ENCODE measurements at regions not wholly inside any gene's neighbourhood (a gene's known extent, or its start where the extent isn't known, plus 50 kb on each side); places are given as distances from the start of the nearest gene placed in this dataset.

GRCh38 chr3:16058521-16058920, 116.0 kb upstream of the GALNT15 start:
- Histone ChIP-seq H3K4me3 (no peak overlapping the region), H3K27ac (no peak overlapping the region), H3K4me1 (replicated peaks in 1 of 2) (no peaks in the 10 kb centered on the region)
- in situ Hi-C loops (cut with MboI; ENCODE audit: low pct_unique_long_range_greater_than_20kb in 2 of 9, low sequenced_read_pairs in 9 of 9, unreplicated experiment in 9 of 9) = loop anchor here in 2 of 9 experiments (10.0 to 25.0 kb wide), 2 partner anchors 116 to 129 kb away; partner anchors contain the start of gene GALNT15 (in 1 of the 2)
- WGBS, 10 experiments = 38 to 100% (median 80%) methylated on average over 1 of the region's 1 CpG; no CpG with 5 or more reads in 5 of the 10 experiments
- no peak for ATAC-seq (replicated peaks in 6 of 8)

GRCh38 chr3:16059081-16059537, 115.4 kb upstream of the GALNT15 start:
- H3K27ac ChIP-seq = no peak overlapping the region
- H3K4me3 ChIP-seq = no peak overlapping the region
- peak in 1 of 8 experiments; percentile 42 for ATAC-seq (replicated peaks in 6 of 8)
- H3K4me1 ChIP-seq (replicated peaks in 1 of 2) = no peaks in the 10 kb centered on the region
- in situ Hi-C loops (cut with MboI; ENCODE audit: low pct_unique_long_range_greater_than_20kb in 2 of 9, low sequenced_read_pairs in 9 of 9, unreplicated experiment in 9 of 9) = loop anchor here in 2 of 9 experiments (10.0 to 25.0 kb wide), 2 partner anchors 116 to 128 kb away; partner anchors contain the start of gene GALNT15 (in 1 of the 2)
- WGBS, 10 experiments = 74 to 100% (median 89%) methylated on average over 1 to 3 of the region's 5 CpGs; no CpG with 5 or more reads in 4 of the 10 experiments

- H3K27ac ChIP-seq = no peak overlapping the region
- peaks cover 0 to 2% of the 10 kb centered on the region in 2 donors for H3K4me1 ChIP-seq (replicated peaks in 1 of 2)
- WGBS, 10 experiments = 0 to 100% (median 60%) methylated on average over 1 to 2 of the region's 2 CpGs; no CpG with 5 or more reads in 1 of the 10 experiments
- in situ Hi-C loops (cut with MboI; ENCODE audit: low pct_unique_long_range_greater_than_20kb in 2 of 9, low sequenced_read_pairs in 9 of 9, unreplicated experiment in 9 of 9) = loop anchor here in 2 of 9 experiments (10.0 to 25.0 kb wide), 2 partner anchors 115 to 127 kb away; partner anchors contain the start of gene GALNT15 (in 1 of the 2)
- H3K4me3 ChIP-seq = no peak overlapping the region
- ATAC-seq (replicated peaks in 6 of 8) = peak in 2 of 8 experiments; percentile 10 to 15
These were observed 114.6 kb upstream of the GALNT15 start for GRCh38 chr3:16059711-16060357.

- peaks cover 0 to 5% of the 10 kb centered on the region in 2 donors for H3K4me1 ChIP-seq (replicated peaks in 1 of 2)
- ATAC-seq (replicated peaks in 6 of 8) = peak in 6 of 8 experiments; percentile 46 to 82 (median 76)
- no peak overlapping the region for H3K4me3 ChIP-seq
- no peak overlapping the region for H3K27ac ChIP-seq
- in situ Hi-C loops (cut with MboI; ENCODE audit: low pct_unique_long_range_greater_than_20kb in 2 of 9, low sequenced_read_pairs in 9 of 9, unreplicated experiment in 9 of 9) = loop anchor here in 1 of 9 experiments (25.0 kb wide), 1 partner anchor 127 kb away; no protein-coding TSS in a partner anchor
- 0 to 77% (median 35%) methylated on average over 1 to 3 of the region's 4 CpGs; no CpG with 5 or more reads in 2 of the 10 experiments for WGBS, 10 experiments
These were observed 114.1 kb upstream of the GALNT15 start for GRCh38 chr3:16060358-16060852.

- Histone ChIP-seq H3K4me3 (no peak overlapping the region), H3K4me1 (replicated peaks in 1 of 2) (peaks cover 0 to 5% of the 10 kb centered on the region in 2 donors), H3K27ac (no peak overlapping the region)
- 0 to 80% (median 67%) methylated on average over 1 of the region's 1 CpG; no CpG with 5 or more reads in 3 of the 10 experiments for WGBS, 10 experiments
- in situ Hi-C loops (cut with MboI; ENCODE audit: low pct_unique_long_range_greater_than_20kb in 2 of 9, low sequenced_read_pairs in 9 of 9, unreplicated experiment in 9 of 9) = loop anchor here in 1 of 9 experiments (25.0 kb wide), 1 partner anchor 126 kb away; no protein-coding TSS in a partner anchor
- ATAC-seq (replicated peaks in 6 of 8) = peak in 3 of 8 experiments; percentile 26 to 51 (median 34)
These were observed 113.5 kb upstream of the GALNT15 start for GRCh38 chr3:16060945-16061344.

- Histone ChIP-seq H3K27ac (no peak overlapping the region), H3K4me1 (replicated peaks in 1 of 2) (peaks cover 0 to 5% of the 10 kb centered on the region in 2 donors), H3K4me3 (no peak overlapping the region)
- 24 to 100% (median 83%) methylated on average over 1 to 2 of the region's 2 CpGs; no CpG with 5 or more reads in 3 of the 10 experiments for WGBS, 10 experiments
- in situ Hi-C loops (cut with MboI; ENCODE audit: low pct_unique_long_range_greater_than_20kb in 2 of 9, low sequenced_read_pairs in 9 of 9, unreplicated experiment in 9 of 9) = loop anchor here in 1 of 9 experiments (25.0 kb wide), 1 partner anchor 126 kb away; no protein-coding TSS in a partner anchor
- ATAC-seq (replicated peaks in 6 of 8) = no peak
These were observed 113.0 kb upstream of the GALNT15 start for GRCh38 chr3:16061491-16061890.

- ATAC-seq (replicated peaks in 6 of 8) = no peak
These were observed 110.9 kb upstream of the GALNT15 start for GRCh38 chr3:16063603-16064002.

GRCh38 chr3:16064642-16065414, 109.7 kb upstream of the GALNT15 start:
- ATAC-seq (replicated peaks in 6 of 8) = peak in 5 of 8 experiments; percentile 5 to 53 (median 24)
- WGBS, 10 experiments = 49 to 100% (median 88%) methylated on average over 1 to 3 of the region's 3 CpGs; no CpG with 5 or more reads in 3 of the 10 experiments

More at GRCh38 chr3:16063603-16064002, 110.9 kb upstream of the GALNT15 start:
- H3K4me3 ChIP-seq = no peak overlapping the region
- in situ Hi-C loops (cut with MboI; ENCODE audit: low pct_unique_long_range_greater_than_20kb in 2 of 9, low sequenced_read_pairs in 9 of 9, unreplicated experiment in 9 of 9) = loop anchor here in 1 of 9 experiments (25.0 kb wide), 1 partner anchor 124 kb away; no protein-coding TSS in a partner anchor
- 33 to 100% (median 60%) methylated on average over 1 of the region's 2 CpGs; no CpG with 5 or more reads in 5 of the 10 experiments for WGBS, 10 experiments
- H3K27ac ChIP-seq = no peak overlapping the region
- peaks cover 0 to 5% of the 10 kb centered on the region in 2 donors for H3K4me1 ChIP-seq (replicated peaks in 1 of 2)

GRCh38 chr3:16066545-16066944, 107.9 kb upstream of the GALNT15 start:
- no peak overlapping the region for H3K27ac ChIP-seq
- H3K4me3 ChIP-seq = no peak overlapping the region
- ATAC-seq (replicated peaks in 6 of 8) = no peak
- in situ Hi-C loops (cut with MboI; ENCODE audit: low pct_unique_long_range_greater_than_20kb in 2 of 9, low sequenced_read_pairs in 9 of 9, unreplicated experiment in 9 of 9) = loop anchor here in 1 of 9 experiments (25.0 kb wide), 1 partner anchor 121 kb away; no protein-coding TSS in a partner anchor
- 0 to 100% (median 88%) methylated on average over 1 of the region's 1 CpG; no CpG with 5 or more reads in 1 of the 10 experiments for WGBS, 10 experiments
- peaks cover 0 to 5% of the 10 kb centered on the region in 2 donors for H3K4me1 ChIP-seq (replicated peaks in 1 of 2)

More at GRCh38 chr3:16064642-16065414, 109.7 kb upstream of the GALNT15 start:
- H3K4me1 ChIP-seq (replicated peaks in 1 of 2) = peaks cover 0 to 5% of the 10 kb centered on the region in 2 donors
- H3K27ac ChIP-seq = no peak overlapping the region
- H3K4me3 ChIP-seq = no peak overlapping the region
- in situ Hi-C loops (cut with MboI; ENCODE audit: low pct_unique_long_range_greater_than_20kb in 2 of 9, low sequenced_read_pairs in 9 of 9, unreplicated experiment in 9 of 9) = loop anchor here in 1 of 9 experiments (25.0 kb wide), 1 partner anchor 122 kb away; no protein-coding TSS in a partner anchor

- 0 to 90% (median 62%) methylated on average over 1 to 6 of the region's 6 CpGs; no CpG with 5 or more reads in 2 of the 10 experiments for WGBS, 10 experiments
- no peak overlapping the region for H3K4me3 ChIP-seq
- ATAC-seq (replicated peaks in 6 of 8) = peak in 1 of 8 experiments; percentile 9
- no peak overlapping the region for H3K27ac ChIP-seq
- in situ Hi-C loops (cut with MboI; ENCODE audit: low pct_unique_long_range_greater_than_20kb in 2 of 9, low sequenced_read_pairs in 9 of 9, unreplicated experiment in 9 of 9) = loop anchor here in 1 of 9 experiments (25.0 kb wide), 1 partner anchor 120 kb away; no protein-coding TSS in a partner anchor
- peaks cover 0 to 5% of the 10 kb centered on the region in 2 donors for H3K4me1 ChIP-seq (replicated peaks in 1 of 2)
These were observed 107.5 kb upstream of the GALNT15 start for GRCh38 chr3:16066975-16067374.

- Histone ChIP-seq H3K27ac (no peak overlapping the region), H3K4me3 (no peak overlapping the region), H3K4me1 (replicated peaks in 1 of 2) (peaks cover 0 to 5% of the 10 kb centered on the region in 2 donors)
- in situ Hi-C loops (cut with MboI; ENCODE audit: low pct_unique_long_range_greater_than_20kb in 2 of 9, low sequenced_read_pairs in 9 of 9, unreplicated experiment in 9 of 9) = loop anchor here in 1 of 9 experiments (25.0 kb wide), 1 partner anchor 119 kb away; no protein-coding TSS in a partner anchor
- ATAC-seq (replicated peaks in 6 of 8) = peak in 3 of 8 experiments; percentile 14 to 73 (median 39)
- 0 to 100% (median 83%) methylated on average over 1 to 2 of the region's 2 CpGs; no CpG with 5 or more reads in 1 of the 10 experiments for WGBS, 10 experiments
These were observed 106.5 kb upstream of the GALNT15 start for GRCh38 chr3:16067837-16068471.
